ENCODE measurements at regions not wholly inside any gene's neighbourhood (a gene's known extent, or its start where the extent isn't known, plus 50 kb on each side); places are given as distances from the start of the nearest gene placed in this dataset.

DNA sequence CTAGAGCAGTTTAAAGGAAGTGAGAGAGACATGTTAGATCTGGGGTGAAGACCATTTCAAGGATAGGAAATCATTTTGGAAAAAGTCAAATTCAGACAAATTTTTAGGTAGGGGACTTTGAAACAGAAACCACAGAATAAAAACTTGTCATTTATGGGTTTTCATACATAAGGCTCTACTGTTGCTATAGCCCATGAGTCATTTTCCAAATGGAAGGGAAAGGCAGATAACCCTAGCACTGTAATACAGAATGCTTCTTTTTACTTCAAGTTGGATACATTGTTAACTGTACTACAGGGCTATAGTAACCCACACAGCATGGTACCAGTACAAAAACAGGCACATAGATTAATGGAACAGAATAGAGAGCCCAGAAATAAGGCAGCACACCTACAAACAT is 455.4 kb downstream of the EBF1 start:
- H3K4me3 ChIP-seq (ENCODE audit: low read depth, low read length), result no peak overlapping the region
- TF ChIP-seq, protein P1, sequence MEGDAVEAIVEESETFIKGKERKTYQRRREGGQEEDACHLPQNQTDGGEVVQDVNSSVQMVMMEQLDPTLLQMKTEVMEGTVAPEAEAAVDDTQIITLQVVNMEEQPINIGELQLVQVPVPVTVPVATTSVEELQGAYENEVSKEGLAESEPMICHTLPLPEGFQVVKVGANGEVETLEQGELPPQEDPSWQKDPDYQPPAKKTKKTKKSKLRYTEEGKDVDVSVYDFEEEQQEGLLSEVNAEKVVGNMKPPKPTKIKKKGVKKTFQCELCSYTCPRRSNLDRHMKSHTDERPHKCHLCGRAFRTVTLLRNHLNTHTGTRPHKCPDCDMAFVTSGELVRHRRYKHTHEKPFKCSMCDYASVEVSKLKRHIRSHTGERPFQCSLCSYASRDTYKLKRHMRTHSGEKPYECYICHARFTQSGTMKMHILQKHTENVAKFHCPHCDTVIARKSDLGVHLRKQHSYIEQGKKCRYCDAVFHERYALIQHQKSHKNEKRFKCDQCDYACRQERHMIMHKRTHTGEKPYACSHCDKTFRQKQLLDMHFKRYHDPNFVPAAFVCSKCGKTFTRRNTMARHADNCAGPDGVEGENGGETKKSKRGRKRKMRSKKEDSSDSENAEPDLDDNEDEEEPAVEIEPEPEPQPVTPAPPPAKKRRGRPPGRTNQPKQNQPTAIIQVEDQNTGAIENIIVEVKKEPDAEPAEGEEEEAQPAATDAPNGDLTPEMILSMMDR (IDR thresholded peaks at IDR 0.05; ENCODE audit: low read depth, low read length, missing control alignments), result no peak
- DNase-seq (ENCODE audit: low read depth), result no peak

DNA sequence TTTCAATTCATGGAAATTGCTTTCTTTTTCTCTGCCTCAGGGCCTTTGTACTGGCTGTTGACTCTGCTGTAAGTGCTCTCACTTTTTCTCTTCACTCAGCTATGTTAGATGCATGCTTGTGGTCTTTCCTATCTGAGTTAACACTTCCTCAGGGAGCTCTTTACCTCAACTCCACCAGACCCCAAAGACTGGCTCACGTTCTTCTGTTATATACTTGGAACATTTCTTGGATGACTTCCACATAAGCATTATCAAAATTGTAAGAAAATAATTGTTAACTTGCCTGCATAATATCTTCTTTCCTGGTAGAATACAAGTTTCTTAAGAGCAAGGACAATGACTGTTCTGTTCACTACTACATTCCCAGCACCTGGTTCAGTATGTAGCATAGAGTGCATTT is 455.9 kb downstream of the EBF1 start:
- TF ChIP-seq, protein P1 (IDR thresholded peaks at IDR 0.05; ENCODE audit: low read depth, low read length, missing control alignments), result no peak
- H3K4me3 ChIP-seq (ENCODE audit: low read depth, low read length), result no peak overlapping the region
- no peak for DNase-seq (ENCODE audit: low read depth)

DNA sequence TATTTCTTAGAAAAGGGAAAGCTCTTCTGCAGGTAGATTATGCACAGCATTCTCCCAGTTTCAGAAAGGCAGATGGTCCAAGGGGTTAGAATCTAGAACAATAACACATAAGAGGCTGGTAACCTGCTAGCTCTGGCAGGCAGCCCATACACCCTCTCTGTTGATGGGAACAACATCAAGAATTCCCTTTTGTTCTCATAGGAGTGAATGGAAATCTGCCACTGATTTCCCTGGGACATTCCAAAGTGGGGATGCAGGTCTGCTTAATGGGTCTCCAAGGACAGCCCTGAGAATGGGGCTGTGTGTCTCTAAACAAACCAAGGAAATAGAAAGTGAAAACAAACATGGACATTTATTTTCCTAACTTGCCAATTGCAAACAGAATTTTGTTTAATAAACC is 456.8 kb downstream of the EBF1 start:
- DNase-seq (ENCODE audit: low read depth), result no peak

DNA sequence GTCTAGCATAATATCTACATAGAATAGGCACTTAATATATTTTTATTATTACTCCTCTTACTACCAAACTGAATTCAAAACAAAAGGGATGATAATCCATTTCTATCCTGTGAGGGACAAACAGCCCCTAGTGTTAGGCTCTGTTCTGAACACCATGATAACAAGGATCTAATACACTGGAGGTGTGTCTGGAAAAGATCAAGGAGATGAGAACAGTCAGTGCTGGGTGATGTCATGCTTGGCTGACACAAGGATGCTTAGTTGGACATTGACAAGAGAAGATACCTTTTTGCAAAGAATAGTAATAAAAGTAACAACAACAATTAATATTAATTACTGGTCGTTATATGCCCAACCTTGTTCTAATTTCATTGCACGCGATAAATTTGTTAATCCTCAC is 458.7 kb downstream of the EBF1 start:
- H3K4me3 ChIP-seq (ENCODE audit: low read depth, low read length), result no peak overlapping the region
- no peak for DNase-seq (ENCODE audit: low read depth)

More for the DNA sequence above, 456.8 kb downstream of the EBF1 start:
- no peak overlapping the region for H3K4me3 ChIP-seq (ENCODE audit: low read depth, low read length)
- TF ChIP-seq, protein P1 (IDR thresholded peaks at IDR 0.05; ENCODE audit: low read depth, low read length, missing control alignments), result no peak

DNA sequence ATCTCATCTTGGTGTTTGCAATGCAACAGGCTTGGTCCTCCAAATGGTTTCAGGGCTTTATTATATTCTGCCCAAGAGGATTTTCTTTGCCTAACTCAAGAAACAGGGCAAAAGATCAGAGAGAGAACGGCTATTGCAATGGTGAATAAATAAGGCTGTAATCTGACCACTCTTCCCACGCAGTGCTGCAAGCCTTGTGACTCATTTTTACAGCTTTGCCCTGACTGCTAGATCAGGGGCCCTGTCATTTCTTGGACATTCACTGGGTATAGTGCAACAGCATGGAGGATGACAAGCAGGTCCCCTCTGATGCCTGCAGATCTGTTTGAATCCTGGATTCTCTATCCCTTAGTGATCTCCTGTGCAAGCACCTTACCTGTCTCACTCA is 459.1 kb downstream of the EBF1 start:
- TF ChIP-seq, protein P1 (IDR thresholded peaks at IDR 0.05; ENCODE audit: low read depth, low read length, missing control alignments), result no peak
- no peak for DNase-seq (ENCODE audit: low read depth)
- no peak overlapping the region for H3K4me3 ChIP-seq (ENCODE audit: low read depth, low read length)

More for the DNA sequence above, 458.7 kb downstream of the EBF1 start:
- TF ChIP-seq, protein P1 (IDR thresholded peaks at IDR 0.05; ENCODE audit: low read depth, low read length, missing control alignments), result no peak

DNA sequence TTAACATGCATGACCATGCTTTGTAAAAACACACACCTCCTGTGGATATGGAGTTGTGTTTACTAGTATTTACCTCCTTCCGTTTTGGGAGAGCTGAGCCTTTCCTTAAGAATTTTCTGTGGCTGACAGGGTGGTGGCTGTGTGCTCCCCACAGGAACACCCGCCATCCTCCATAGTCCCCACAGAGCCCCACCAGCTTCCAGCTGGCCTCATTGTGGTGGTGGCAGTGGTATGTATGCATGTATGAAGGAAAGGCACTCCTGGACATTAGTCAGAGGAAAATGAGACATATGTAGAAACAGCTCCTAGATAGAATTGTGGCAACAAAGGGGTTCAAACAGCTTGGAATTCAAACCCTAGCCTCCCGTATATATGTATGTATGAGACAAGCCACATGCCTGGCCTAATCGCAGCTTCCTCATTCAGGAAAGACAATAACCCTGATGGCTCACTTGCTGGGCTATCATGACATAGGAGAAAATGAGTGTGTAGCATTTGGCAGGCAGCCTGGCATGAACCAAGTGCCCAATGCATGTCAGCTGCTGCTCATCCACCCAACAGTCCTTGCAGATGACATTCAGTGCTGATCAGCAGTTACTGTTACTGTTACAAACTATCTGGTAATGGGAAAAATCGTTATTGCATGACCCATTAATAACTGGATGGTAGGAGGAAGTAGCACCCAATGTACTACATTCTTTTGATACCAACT is 459.7 kb downstream of the EBF1 start:
- H3K4me3 ChIP-seq (ENCODE audit: low read depth, low read length), result no peak overlapping the region
- TF ChIP-seq, protein P1 (IDR thresholded peaks at IDR 0.05; ENCODE audit: low read depth, low read length, missing control alignments), result no peak
- no peak for DNase-seq (ENCODE audit: low read depth)

DNA sequence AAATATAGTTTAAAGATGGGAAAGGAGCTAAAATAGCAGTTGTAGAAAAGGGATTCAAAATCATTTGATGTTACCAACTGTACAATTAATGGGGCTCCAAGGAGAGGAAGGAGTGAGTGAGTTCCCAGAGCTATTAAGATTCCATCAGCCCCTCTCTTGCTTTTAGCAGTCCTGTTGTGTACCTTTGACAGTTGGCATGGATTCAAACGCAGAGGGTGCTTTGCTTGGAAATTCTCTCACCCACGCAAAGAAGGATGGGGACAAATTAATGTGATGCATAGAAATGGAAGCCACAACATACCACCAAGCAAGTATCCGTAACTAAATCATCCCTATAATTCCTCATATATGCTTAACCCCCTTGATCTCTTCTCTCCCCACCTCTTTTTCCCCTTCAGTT is 461.3 kb downstream of the EBF1 start:
- DNase-seq (ENCODE audit: low read depth), result no peak
- TF ChIP-seq, protein P1 (IDR thresholded peaks at IDR 0.05; ENCODE audit: low read depth, low read length, missing control alignments), result no peak
- H3K4me3 ChIP-seq (ENCODE audit: low read depth, low read length), result no peak overlapping the region

Data from GM12864 (cell line).